ENCODE measurements at regions not wholly inside any gene's neighbourhood (a gene's known extent, or its start where the extent isn't known, plus 50 kb on each side); places are given as distances from the start of the nearest gene placed in this dataset.

GRCh38 chr4:53647547-53647946 is 56.3 kb upstream of the LNX1 start:
- no peak for DNase-seq (ENCODE audit: low read depth in 2 of 2)

- no peak for DNase-seq (ENCODE audit: low read depth in 2 of 2)
These were observed 55.5 kb upstream of the LNX1 start for GRCh38 chr4:53646795-53647194.

DNA sequence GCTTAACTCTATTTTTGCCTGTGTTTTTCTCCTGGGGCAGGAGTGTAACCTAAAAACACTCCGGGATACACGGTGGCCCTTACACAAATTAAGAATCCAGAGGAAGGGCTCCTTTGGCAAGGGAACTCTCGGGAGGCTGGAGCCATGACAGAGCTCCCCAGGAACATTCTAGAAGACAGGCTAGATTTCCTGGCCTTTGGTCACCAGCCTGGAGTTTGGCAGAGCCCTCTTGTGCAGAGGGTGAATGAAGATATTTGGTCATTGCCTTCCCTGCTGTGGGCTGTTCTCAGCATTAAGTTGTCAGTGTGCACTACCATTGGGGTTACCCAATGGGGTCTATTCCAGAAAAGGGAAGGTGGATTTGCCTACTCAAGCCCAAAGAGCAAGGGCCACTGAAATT is 53.8 kb upstream of the LNX1 start:
- no peak for DNase-seq (ENCODE audit: low read depth in 2 of 2)

DNA sequence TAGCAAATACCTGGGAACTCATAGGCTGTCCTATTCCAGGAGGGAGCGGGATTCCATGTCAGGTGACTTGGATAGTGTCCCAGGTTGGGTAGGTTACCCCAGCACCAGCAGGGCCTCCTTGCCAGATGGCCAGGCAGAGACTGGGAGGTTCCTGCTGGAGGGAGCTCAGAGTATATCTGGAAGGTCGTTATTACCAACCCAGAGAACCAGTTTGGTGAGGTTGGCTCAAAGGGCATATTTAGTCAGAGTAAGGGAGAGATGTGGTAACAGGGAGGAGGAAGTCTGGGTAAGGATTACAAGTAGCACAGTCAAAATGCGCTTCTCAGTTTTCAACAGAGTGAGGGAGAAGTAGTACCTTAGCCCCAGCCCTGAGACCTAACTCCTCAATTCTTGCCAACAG is 53.3 kb upstream of the LNX1 start:
- no peak for DNase-seq (ENCODE audit: low read depth in 2 of 2)

Data from stimulated activated CD4-positive, alpha-beta T cell treated with anti-CD3 and anti-CD28 coated beads, Interleukin-15, amount 100 ng/mL, for 48 hours (primary cell).